Stimulated activated CD4-positive, alpha-beta T cell treated with anti-CD3 and anti-CD28 coated beads, TNF-alpha, amount 100 ng/mL, for 1 hour (primary cell): ENCODE measurements at regions not wholly inside any gene's neighbourhood (a gene's known extent, or its start where the extent isn't known, plus 50 kb on each side); places are given as distances from the start of the nearest gene placed in this dataset.
"Not testable (repeated sequence)": the region's sequence is repeated elsewhere in the genome, so short reads cannot be mapped to it uniquely, and the experiment has no call there.

Experiments
- DNase-seq, 3 donors: peaks; one replicate each; pipeline ENCODE4 v3.0.0-alpha.2; 2020; ENCODE audit warnings: low read depth in 3 of 3, low spot score in 1 of 3

- DNase-seq, result no peak
Observed at GRCh38 chr2:4965556-4966320, 726.4 kb upstream of the SOX11 start.

GRCh38 chr2:4967206-4967605 is 725.0 kb upstream of the SOX11 start:
- no peak for DNase-seq

- DNase-seq, result no peak
Observed at GRCh38 chr2:4972472-4972871, 719.7 kb upstream of the SOX11 start.

- DNase-seq, result no peak
Observed at GRCh38 chr2:4973354-4973753, 718.8 kb upstream of the SOX11 start.

- DNase-seq, result no peak
Observed at GRCh38 chr2:4973973-4974372, 718.2 kb upstream of the SOX11 start.

GRCh38 chr2:4976407-4976806 is 715.8 kb upstream of the SOX11 start:
- no peak for DNase-seq

GRCh38 chr2:4979111-4979510 is 713.1 kb upstream of the SOX11 start:
- DNase-seq, result no peak

- DNase-seq, result no peak
Observed at GRCh38 chr2:4980995-4981394, 711.2 kb upstream of the SOX11 start.

- DNase-seq, result no peak
Observed at GRCh38 chr2:4981802-4982409, 710.3 kb upstream of the SOX11 start.

- not testable (repeated sequence) for DNase-seq
Observed at GRCh38 chr2:4988444-4988843, 703.7 kb upstream of the SOX11 start.

GRCh38 chr2:4992226-4992625 is 700.0 kb upstream of the SOX11 start:
- DNase-seq, result no peak

GRCh38 chr2:4995466-4995865 is 696.7 kb upstream of the SOX11 start:
- DNase-seq, result no peak

GRCh38 chr2:5007596-5007995 is 684.6 kb upstream of the SOX11 start:
- no peak for DNase-seq

GRCh38 chr2:5019324-5019723 is 672.9 kb upstream of the SOX11 start:
- no peak for DNase-seq

GRCh38 chr2:5020116-5020875 is 671.9 kb upstream of the SOX11 start:
- DNase-seq, result no peak

GRCh38 chr2:5021136-5021535 is 671.0 kb upstream of the SOX11 start:
- DNase-seq, result no peak

GRCh38 chr2:5022061-5022460 is 670.1 kb upstream of the SOX11 start:
- no peak for DNase-seq

GRCh38 chr2:5022708-5023635 is 669.2 kb upstream of the SOX11 start:
- not testable (repeated sequence) for DNase-seq

GRCh38 chr2:5026571-5027234 is 665.5 kb upstream of the SOX11 start:
- DNase-seq, result no peak

- no peak for DNase-seq
Observed at GRCh38 chr2:5035057-5035488, 657.1 kb upstream of the SOX11 start.

- no peak for DNase-seq
Observed at GRCh38 chr2:5036256-5036655, 655.9 kb upstream of the SOX11 start.
